ENCODE measurements at regions not wholly inside any gene's neighbourhood (a gene's known extent, or its start where the extent isn't known, plus 50 kb on each side); places are given as distances from the start of the nearest gene placed in this dataset.

GRCh38 chr20:61123751-61124368, 128.2 kb upstream of the CDH4 start:
- Histone ChIP-seq H3K4me3 (ENCODE audit: low read depth in 2 of 2, low read length in 1 of 2) (no peak overlapping the region), H3K4me2 (no peak overlapping the region), H2AFZ (ENCODE audit: low read depth) (no peak overlapping the region), H3K9me3 (no peaks in the 10 kb centered on the region), H3K9ac (no peak overlapping the region), H4K20me1 (ENCODE audit: insufficient read depth) (no peaks in the 10 kb centered on the region), H3K79me2 (ENCODE audit: insufficient read depth) (no peaks in the 10 kb centered on the region), H3K9me2 (no peaks in the 10 kb centered on the region), H3K36me3 (replicated peaks in 1 of 2; ENCODE audit: control insufficient read depth in 1 of 2, insufficient read depth in 2 of 2, low read length in 1 of 2) (no peaks in the 10 kb centered on the region), H3K27ac (ENCODE audit: low read depth in 2 of 2, low read length in 1 of 2) (no peak overlapping the region), H3F3A (replicated peaks; ENCODE audit: insufficient read depth) (no peaks in the 10 kb centered on the region), H3K4me1 (ENCODE audit: control insufficient read depth in 1 of 2, insufficient read depth in 2 of 2, low read depth in 1 of 2, low read length in 1 of 2) (no peaks in the 10 kb centered on the region), H3K27me3 (ENCODE audit: insufficient read depth) (no peaks in the 10 kb centered on the region)
- WGBS (ENCODE audit: low lambda C conversion rate), result 29% methylated on average over 6 of the region's 16 CpGs
- CTCF ChIA-PET, result no interaction called here
- POLR2A ChIA-PET, result no interaction called here
- DNase-seq, result no peak
- TF ChIP-seq NFIC (IDR thresholded peaks at IDR 0.05; ENCODE audit: borderline replicate concordance) (no peak), MEF2A (IDR thresholded peaks at IDR 0.05; ENCODE audit: borderline replicate concordance, low read depth) (no peak), IRF3 (IDR thresholded peaks at IDR 0.05; ENCODE audit: low read depth, low read length) (no peak), TEAD4 (IDR thresholded peaks at IDR 0.05; ENCODE audit: borderline replicate concordance, insufficient read depth) (no peak)

- H3K27ac ChIP-seq (ENCODE audit: low read depth in 2 of 2, low read length in 1 of 2), result no peak overlapping the region
- WGBS (ENCODE audit: low lambda C conversion rate), result 76% methylated on average over 8 of the region's 9 CpGs
- no peak overlapping the region for H3K4me2 ChIP-seq
- no peaks in the 10 kb centered on the region for H3K36me3 ChIP-seq (replicated peaks in 1 of 2; ENCODE audit: control insufficient read depth in 1 of 2, insufficient read depth in 2 of 2, low read length in 1 of 2)
- H4K20me1 ChIP-seq (ENCODE audit: insufficient read depth), result no peaks in the 10 kb centered on the region
- POLR2A ChIA-PET, result no interaction called here
- no peaks in the 10 kb centered on the region for H3F3A ChIP-seq (replicated peaks; ENCODE audit: insufficient read depth)
- H3K4me3 ChIP-seq (ENCODE audit: low read depth in 2 of 2, low read length in 1 of 2), result no peak overlapping the region
- H3K4me1 ChIP-seq (ENCODE audit: control insufficient read depth in 1 of 2, insufficient read depth in 2 of 2, low read depth in 1 of 2, low read length in 1 of 2), result no peaks in the 10 kb centered on the region
- no peaks in the 10 kb centered on the region for H3K9me3 ChIP-seq
- no peak for DNase-seq
- CTCF ChIA-PET, result no interaction called here
- no peaks in the 10 kb centered on the region for H3K9me2 ChIP-seq
- H3K9ac ChIP-seq, result no peak overlapping the region
- no peaks in the 10 kb centered on the region for H3K27me3 ChIP-seq (ENCODE audit: insufficient read depth)
- no peaks in the 10 kb centered on the region for H3K79me2 ChIP-seq (ENCODE audit: insufficient read depth)
- H2AFZ ChIP-seq (ENCODE audit: low read depth), result no peak overlapping the region
- TF ChIP-seq MXI1 (IDR thresholded peaks at IDR 0.05; ENCODE audit: low read depth, low read length) (no peak), USF2 (IDR thresholded peaks at IDR 0.05; ENCODE audit: borderline replicate concordance, low read depth, low read length) (no peak), FOXM1 (IDR thresholded peaks at IDR 0.05; ENCODE audit: low read depth) (no peak), ZBTB33 (IDR thresholded peaks at IDR 0.05; ENCODE audit: borderline replicate concordance, low read depth) (no peak)
Measured at GRCh38 chr20:61125076-61125475, 127.0 kb upstream of the CDH4 start.

Data from SK-N-SH (cell line).